Iris pigment epithelial cell (primary cell): ENCODE measurements at regions not wholly inside any gene's neighbourhood (a gene's known extent, or its start where the extent isn't known, plus 50 kb on each side); places are given as distances from the start of the nearest gene placed in this dataset.
"Not testable (repeated sequence)": the region's sequence is repeated elsewhere in the genome, so short reads cannot be mapped to it uniquely, and the experiment has no call there.

Experiments
- DNase-seq: peaks from one replicate; pipeline ENCODE4 v3.0.0-alpha.2; 2011; ENCODE audit warnings: low read depth

DNA sequence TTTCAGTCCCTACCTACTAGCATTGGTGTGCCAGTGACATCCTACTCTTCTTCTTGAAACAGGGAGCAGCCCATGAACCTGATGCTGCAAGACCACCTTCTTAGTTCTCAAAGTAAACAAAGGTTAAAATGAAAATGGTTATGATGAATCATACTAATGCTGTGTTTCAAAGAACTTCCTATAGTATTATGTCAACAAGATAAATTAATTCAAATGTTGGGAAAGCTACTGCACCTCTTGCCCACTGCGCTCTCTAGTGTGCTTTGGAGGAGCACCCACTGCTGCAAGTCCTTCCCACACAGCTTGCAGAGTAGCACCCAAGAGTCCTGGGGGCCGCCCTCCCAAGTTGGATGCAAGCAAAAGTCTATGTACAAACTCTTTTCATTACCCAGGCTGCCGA is 81.1 kb downstream of the CD200R1L start:
- DNase-seq: no peak

GRCh38 chr3:112763258-112763657 is 83.4 kb downstream of the CD200R1L start:
- DNase-seq: no peak

DNA sequence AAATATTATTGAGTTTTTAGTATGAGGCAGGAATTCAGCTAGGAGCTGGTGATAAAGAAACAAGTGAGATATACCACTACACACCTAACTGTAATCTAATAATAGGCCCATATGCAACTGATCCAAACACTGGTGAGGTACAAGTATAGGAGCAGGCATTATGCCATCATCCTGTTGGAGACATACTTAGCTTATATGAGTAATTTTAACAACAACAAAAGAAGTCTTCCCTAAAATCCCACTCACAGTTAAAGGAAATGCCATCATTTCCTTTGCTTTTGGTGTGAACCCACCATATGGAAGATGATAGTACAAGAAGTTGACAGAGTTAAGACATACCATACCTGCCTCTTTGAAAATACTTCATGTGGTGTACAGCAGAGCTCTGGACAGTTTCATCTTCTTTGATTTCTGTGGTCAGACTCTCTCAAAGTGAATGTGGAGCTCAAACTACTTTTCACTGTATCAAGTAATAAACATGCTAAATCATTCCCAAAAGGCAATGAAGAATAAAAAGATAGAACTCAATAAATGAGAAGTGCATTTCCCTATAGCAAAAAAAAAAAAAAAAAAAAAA is 85.5 kb downstream of the CD200R1L start:
- peak; percentile 45 for DNase-seq

DNA sequence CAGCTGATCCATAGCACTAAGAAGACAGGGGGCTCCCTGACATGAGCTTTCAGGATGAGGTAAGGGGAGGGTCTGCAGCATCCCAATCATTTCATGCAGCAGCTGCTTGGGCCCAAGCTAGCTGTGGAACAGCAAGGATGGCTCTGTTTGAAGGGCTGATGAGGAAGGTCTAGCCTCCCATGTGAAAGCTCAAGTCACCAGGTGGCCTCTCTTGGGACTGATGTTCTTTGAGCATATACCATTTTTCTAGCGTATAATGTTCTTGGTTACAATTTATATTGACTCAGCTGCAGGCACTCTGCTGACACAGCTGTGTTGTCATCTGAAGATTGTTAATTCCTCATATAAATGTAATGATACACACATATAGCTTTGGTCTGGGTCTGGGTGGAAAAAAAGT is 87.0 kb downstream of the CD200R1L start:
- no peak for DNase-seq

DNA sequence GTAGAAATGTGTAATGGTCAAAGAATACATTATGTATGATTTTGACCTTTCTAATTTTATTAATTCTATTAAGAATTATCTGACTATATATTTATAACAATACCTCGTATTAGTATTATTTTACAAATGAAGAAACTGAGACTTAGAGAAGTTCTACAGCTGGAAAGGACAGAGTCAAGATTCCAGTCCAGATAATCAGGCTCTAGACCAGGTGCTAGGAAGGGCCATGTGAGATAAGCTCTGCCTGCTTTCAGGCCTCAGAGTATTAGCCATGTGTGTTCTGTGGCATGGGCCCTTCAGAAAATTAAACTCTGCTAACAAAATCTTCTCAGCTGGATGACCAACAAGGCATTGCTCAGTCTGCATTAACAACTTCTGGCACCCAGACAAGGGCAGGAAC is 87.5 kb downstream of the CD200R1L start:
- no peak for DNase-seq

GRCh38 chr3:112757197-112757596 is 89.5 kb downstream of the CD200R1L start:
- DNase-seq: no peak

DNA sequence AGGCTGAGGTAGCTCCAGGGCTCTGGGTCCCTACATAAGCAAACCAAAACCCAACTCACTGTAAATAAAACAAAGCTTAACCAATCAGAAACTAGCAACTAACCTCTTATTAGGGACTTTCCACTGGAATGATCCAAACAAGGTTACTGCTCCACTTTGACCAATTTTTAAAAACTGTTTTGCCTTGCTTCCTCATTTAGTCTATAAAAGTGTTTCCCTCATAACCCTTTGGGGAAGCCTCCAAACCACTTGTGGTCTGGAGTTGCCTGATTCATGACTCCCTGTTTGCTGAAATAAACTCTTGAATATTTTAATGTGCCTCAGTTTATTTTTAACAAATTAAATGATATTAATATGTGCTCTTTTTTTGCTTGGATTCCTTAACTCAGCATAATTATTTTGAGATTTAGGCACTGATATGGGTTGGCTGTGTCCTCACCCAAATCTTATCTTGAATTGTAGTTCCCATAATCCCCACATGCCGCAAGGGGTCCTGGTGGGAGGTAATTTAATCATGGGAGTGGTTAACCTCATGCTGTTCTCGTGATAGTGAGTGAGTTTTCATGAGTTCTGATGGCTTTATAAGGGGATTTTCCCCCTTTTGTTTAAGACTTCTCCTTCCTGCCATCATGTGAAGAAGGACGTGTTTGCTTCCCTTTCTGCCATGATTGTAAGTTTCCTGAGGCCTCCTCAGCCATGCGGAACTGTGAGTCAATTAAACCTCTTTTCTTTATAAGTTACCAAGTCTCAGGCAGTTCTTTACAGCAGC is 90.6 kb downstream of the CD200R1L start:
- no peak for DNase-seq

DNA sequence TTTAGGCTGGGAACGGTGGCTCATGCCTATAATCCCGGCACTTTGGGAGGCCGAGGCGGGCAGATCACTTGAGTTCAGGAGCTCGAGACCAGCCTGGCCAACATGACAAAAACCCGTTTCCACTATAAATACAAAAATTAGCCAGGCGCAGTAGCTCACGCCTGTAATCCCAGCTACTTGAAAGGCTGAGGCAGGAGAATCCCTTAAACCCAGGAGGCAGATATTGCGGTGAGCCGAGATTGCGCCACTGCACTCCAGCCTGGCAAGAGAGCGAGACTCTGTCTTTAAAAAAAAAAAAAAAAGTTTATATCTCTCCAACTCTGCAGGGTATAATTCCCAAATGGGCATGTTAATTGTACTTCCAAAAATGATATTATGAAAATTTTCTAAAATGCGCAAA is 91.6 kb downstream of the CD200R1L start:
- DNase-seq: not testable (repeated sequence)

GRCh38 chr3:112751564-112752512 is 94.8 kb downstream of the CD200R1L start:
- no peak for DNase-seq

DNA sequence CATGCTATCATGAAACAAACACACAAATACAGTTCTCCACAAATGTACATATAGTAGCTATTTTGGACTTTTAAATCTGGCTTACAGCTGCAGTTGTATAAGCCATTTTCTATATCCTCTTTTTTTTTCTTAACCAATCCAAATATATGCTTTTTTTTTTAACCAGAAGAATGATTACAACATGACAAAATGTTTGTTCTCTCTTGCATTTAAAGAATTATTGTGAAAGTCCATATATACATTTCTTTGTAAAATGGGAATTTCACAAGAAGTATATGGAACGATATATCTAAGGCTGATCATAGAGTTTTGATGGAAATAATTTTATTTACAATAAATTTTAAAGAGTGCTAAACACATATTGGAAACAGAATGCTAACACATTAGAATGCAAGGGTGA is 95.6 kb downstream of the CD200R1L start:
- DNase-seq: no peak

DNA sequence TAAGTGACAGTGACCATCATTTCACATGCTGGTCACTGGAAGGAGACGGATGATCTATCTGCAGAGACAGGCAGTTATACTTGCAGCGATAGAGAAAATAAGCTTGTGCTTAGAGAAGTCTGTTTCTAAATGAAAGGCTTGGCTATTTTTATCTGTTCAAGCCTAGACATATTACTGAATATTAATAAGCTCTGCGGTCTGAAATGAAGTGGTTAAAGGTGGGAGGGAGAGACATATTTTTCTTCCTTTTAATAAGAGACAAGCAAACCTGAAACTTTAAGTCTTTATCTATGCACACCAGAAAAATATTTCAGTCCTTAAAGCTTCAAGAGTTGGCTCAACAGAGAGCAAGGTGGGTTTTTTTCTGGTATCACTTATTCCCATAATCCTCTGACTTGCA is 99.0 kb downstream of the CD200R1L start:
- DNase-seq: no peak

DNA sequence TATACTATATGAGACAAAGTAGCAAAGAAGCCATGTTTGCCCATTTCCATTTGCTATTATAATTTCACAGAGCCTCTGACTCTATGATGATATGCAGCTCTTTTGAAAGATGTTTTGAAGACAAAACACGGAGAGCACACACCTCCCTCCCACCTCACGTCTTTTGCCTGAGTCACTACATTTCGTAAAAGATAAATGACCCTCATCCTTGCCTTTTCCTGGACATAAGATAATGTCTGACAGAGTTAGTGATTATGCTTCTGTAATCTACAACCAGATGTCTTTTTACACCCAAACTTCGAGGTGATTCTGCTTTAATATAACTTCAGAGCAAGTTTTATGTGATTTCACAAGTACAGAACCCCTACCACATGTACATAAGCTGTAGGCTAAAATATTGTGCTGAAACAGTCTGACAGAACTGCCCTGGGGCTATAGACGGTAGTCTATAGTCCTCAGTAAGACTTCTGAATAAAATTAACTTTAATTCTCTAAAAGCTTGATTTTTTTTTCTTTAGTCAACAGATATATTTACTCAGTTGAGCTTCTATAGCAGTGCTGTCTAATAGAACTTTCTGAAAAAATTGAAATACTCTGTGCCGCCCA is 99.9 kb downstream of the CD200R1L start:
- peak; percentile 93 for DNase-seq

DNA sequence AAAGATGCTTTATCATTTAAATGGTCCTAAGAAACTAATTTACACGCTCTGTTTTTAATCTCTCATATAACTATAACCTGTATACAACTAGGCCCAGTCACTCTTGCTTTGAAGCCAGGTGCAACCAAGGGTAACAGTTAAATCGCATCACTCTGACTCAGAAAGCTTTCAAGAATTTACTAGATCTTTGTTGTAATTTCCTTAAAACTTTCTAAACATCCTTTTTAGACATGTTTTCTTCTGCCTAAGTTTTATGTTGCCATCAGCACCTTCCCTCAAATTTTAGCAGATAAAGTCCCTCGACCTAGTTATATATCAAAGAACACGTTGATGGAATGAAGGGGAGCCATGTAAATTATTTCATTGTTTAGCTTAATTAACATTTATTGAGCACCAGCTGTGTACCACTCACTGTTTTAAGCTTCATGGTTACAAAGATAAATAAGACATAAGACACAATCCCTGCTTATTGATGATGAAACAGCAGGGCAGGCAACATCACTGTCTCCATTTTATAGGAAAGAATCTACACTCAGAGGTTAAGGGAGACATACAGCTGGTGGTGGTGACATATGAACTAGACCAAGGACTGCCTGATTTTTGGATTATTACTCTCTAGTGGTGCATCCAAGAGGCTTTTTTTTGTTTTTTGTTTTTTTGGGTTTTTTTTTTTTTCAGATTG is 101.0 kb downstream of the CD200R1L start:
- no peak for DNase-seq

- no peak for DNase-seq
Measured at GRCh38 chr3:112744825-112745566, 101.7 kb downstream of the CD200R1L start.

- no peak for DNase-seq
Measured at GRCh38 chr3:112744106-112744505, 102.6 kb downstream of the CD200R1L start.

GRCh38 chr3:112742934-112743333 is 102.0 kb upstream of the CCDC80 start:
- no peak for DNase-seq

- DNase-seq: no peak
Measured at GRCh38 chr3:112741983-112742382, 101.0 kb upstream of the CCDC80 start.

DNA sequence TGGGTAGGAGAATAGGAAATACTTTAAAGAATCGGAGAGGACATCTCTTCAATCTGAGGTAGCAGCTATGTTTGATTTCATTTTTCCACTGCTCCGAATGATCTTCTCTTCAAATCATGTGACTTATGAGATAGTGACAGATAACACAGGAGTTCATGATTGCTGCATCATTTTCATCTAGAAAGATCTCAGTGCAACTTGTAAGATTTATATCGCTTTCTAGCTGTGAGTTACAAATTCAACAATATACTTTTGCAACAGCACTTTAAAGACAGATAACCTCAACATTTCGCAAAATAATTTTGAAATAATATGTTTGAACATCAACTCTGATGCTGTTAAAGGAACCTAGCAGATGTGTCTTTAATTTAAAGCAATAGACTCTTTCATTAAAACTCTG is 99.9 kb upstream of the CCDC80 start:
- no peak for DNase-seq

GRCh38 chr3:112739252-112739965 is 98.5 kb upstream of the CCDC80 start:
- peak; percentile 11 for DNase-seq

GRCh38 chr3:112738366-112738765 is 97.4 kb upstream of the CCDC80 start:
- peak; percentile 54 for DNase-seq
